ENCODE measurements at regions not wholly inside any gene's neighbourhood (a gene's known extent, or its start where the extent isn't known, plus 50 kb on each side); places are given as distances from the start of the nearest gene placed in this dataset.

DNA sequence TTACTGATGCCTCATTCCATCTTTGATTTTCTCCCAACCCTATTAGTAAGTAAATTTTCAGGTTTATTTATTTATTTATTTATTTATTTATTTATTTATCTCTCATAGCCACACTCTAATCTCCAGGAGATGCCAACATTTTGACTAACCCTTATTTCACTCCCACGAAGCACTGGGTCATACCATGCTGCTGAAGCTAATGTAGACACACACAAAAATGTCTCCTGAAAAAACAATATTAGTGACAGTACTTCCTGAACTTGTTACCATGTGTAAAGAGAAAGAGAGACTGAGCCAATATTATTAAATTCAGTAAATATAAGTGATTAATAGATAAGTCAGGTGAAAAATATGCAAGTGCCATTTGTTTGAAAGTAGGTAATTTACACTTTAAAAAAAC is 402.7 kb downstream of the C4orf33 start:
- DNase-seq (ENCODE audit: low spot score) (no peak), ATAC-seq (ENCODE audit: insufficient number of reproducible peaks, low FRiP score, low read depth) (no peak)
- Histone ChIP-seq H3K4me1 (ENCODE audit: control insufficient read depth in 1 of 2, low read depth in 2 of 2) (no peaks in the 10 kb centered on the region), H3K4me3 (no peak overlapping the region), H3K27me3 (replicated peaks; ENCODE audit: insufficient read depth) (no peaks in the 10 kb centered on the region), H3K9me3 (no peaks in the 10 kb centered on the region), H3K27ac (no peak overlapping the region), H3K36me3 (no peaks in the 10 kb centered on the region)
- TF ChIP-seq, protein P1, sequence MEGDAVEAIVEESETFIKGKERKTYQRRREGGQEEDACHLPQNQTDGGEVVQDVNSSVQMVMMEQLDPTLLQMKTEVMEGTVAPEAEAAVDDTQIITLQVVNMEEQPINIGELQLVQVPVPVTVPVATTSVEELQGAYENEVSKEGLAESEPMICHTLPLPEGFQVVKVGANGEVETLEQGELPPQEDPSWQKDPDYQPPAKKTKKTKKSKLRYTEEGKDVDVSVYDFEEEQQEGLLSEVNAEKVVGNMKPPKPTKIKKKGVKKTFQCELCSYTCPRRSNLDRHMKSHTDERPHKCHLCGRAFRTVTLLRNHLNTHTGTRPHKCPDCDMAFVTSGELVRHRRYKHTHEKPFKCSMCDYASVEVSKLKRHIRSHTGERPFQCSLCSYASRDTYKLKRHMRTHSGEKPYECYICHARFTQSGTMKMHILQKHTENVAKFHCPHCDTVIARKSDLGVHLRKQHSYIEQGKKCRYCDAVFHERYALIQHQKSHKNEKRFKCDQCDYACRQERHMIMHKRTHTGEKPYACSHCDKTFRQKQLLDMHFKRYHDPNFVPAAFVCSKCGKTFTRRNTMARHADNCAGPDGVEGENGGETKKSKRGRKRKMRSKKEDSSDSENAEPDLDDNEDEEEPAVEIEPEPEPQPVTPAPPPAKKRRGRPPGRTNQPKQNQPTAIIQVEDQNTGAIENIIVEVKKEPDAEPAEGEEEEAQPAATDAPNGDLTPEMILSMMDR (IDR thresholded peaks at IDR 0.05), result no peak

DNA sequence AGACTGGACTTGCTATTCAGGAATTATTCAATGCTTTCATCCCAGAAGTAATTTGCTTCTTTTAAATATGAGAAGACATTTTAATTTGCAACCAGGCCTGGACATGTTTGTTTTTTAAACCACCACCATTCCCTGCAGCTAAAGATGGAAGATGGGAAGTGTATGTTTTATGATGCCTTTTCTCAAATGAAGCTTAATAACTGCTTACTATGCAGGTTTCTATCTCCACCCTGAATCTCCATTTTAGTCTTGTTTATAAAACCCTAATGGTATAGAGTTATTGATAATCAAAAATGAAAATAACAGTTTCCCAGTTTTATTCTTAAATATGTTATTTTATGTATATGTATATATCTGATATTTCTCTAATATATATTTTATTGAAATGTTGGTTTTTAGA is 418.9 kb downstream of the C4orf33 start:
- ATAC-seq (ENCODE audit: insufficient number of reproducible peaks, low FRiP score, low read depth) (no peak), DNase-seq (ENCODE audit: low spot score) (no peak)
- Histone ChIP-seq H3K36me3 (no peaks in the 10 kb centered on the region), H3K27me3 (replicated peaks; ENCODE audit: insufficient read depth) (no peaks in the 10 kb centered on the region), H3K4me1 (ENCODE audit: control insufficient read depth in 1 of 2, low read depth in 2 of 2) (no peaks in the 10 kb centered on the region), H3K9me3 (no peaks in the 10 kb centered on the region), H3K4me3 (no peak overlapping the region), H3K27ac (no peak overlapping the region)
- TF ChIP-seq, protein P1 (IDR thresholded peaks at IDR 0.05), result no peak

DNA sequence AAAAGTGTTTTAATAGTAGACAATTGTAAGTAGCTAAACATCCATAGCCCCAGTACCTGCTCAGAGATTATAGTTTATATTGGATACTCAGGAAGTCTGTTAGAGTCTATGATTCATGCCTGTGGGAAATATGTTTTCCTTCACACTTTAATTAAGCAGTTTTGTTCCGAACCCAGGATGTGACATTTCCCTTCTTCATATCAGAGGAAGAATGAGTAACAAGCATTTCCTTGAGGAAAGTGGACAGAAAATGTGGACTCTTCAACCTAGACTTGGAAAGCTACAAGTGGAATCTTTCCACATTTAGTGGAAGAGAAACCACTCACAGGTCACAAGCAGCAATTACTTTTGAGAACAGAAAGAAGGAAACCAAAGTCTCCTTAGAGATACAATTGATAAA is 419.4 kb downstream of the C4orf33 start:
- no peaks in the 10 kb centered on the region for H3K9me3 ChIP-seq
- no peaks in the 10 kb centered on the region for H3K27me3 ChIP-seq (replicated peaks; ENCODE audit: insufficient read depth)
- no peaks in the 10 kb centered on the region for H3K4me1 ChIP-seq (ENCODE audit: control insufficient read depth in 1 of 2, low read depth in 2 of 2)
- no peak for ATAC-seq (ENCODE audit: insufficient number of reproducible peaks, low FRiP score, low read depth)
- TF ChIP-seq, protein P1 (IDR thresholded peaks at IDR 0.05), result no peak
- no peak for DNase-seq (ENCODE audit: low spot score)
- H3K36me3 ChIP-seq, result no peaks in the 10 kb centered on the region
- H3K27ac ChIP-seq, result no peak overlapping the region
- no peak overlapping the region for H3K4me3 ChIP-seq

DNA sequence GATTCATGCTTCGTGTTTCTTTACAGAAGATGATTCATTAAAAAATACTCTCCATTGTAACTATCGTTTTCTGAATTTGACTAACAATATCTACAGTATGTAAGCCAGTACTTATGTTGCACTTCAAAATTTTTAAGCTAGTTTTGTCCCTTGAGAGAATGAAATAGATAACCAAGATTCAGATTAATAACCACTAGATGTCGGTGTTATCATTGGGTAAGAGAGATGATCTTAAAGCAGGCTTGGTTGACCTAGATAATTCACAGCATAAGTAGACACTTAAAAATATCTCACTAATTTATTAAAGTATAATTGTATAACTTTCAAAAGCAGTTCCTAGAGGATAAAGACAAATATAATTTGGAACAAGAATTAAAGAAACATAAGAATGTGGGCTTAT is 430.9 kb downstream of the C4orf33 start:
- no peak for DNase-seq (ENCODE audit: low spot score)
- Histone ChIP-seq H3K4me1 (ENCODE audit: control insufficient read depth in 1 of 2, low read depth in 2 of 2) (no peaks in the 10 kb centered on the region), H3K27ac (no peak overlapping the region), H3K4me3 (no peak overlapping the region), H3K27me3 (replicated peaks; ENCODE audit: insufficient read depth) (no peaks in the 10 kb centered on the region), H3K36me3 (no peaks in the 10 kb centered on the region), H3K9me3 (no peaks in the 10 kb centered on the region)
- TF ChIP-seq, protein P1 (IDR thresholded peaks at IDR 0.05), result no peak
- ATAC-seq (ENCODE audit: insufficient number of reproducible peaks, low FRiP score, low read depth), result no peak

DNA sequence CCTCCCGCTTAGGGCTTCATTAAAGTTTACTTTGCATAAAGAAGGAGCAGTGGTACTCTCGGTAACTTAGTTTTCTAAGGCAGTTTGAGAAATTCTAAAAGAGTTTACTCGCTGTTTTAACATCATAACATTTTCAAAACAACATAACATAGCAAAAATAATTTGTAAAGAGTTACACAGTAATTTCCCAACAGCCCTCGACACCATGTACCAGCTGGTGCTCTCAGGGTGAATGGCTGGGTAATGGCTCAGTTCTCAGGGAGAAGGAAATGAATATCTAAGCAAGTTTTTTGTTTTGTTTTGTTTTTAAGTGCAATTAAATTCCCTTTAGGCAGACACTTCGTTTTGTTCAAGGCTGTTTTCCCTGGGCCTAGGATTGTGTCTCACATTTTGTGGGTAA is 435.3 kb downstream of the C4orf33 start:
- DNase-seq (ENCODE audit: low spot score) (no peak), ATAC-seq (ENCODE audit: insufficient number of reproducible peaks, low FRiP score, low read depth) (no peak)
- H3K36me3 ChIP-seq, result no peaks in the 10 kb centered on the region
- H3K4me3 ChIP-seq, result no peak overlapping the region
- H3K4me1 ChIP-seq (ENCODE audit: control insufficient read depth in 1 of 2, low read depth in 2 of 2), result no peaks in the 10 kb centered on the region
- H3K9me3 ChIP-seq, result no peaks in the 10 kb centered on the region
- H3K27ac ChIP-seq, result no peak overlapping the region
- TF ChIP-seq, protein P1 (IDR thresholded peaks at IDR 0.05), result no peak
- no peaks in the 10 kb centered on the region for H3K27me3 ChIP-seq (replicated peaks; ENCODE audit: insufficient read depth)

Data from thoracic aorta (tissue), 2 donors.